ENCODE measurements at regions not wholly inside any gene's neighbourhood (a gene's known extent, or its start where the extent isn't known, plus 50 kb on each side); places are given as distances from the start of the nearest gene placed in this dataset.

DNA sequence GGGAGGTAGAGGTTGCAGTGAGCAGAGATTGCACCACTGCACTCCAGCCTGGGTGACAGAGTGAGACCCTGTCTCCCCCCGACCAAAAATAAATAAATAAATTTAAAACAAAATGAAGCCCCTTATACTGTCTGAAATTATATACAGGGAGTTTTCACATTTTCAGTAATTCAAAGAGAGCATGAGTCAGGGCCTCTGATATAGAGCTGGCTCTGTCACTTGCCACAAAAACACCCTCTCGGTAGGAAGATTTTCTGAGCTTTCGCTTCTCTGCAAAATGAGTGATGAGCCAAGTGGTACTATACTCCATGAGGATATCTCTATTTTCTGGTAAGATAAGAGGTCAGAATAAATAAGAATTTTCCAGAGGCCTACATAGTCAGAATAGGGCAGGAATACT lies 462.9 kb downstream of the COG6 start:
- DNase-seq (ENCODE audit: low read depth) = no peak

GRCh38 chr13:40119852-40120251 lies 464.4 kb downstream of the COG6 start:
- no peak for DNase-seq (ENCODE audit: low read depth)

- DNase-seq (ENCODE audit: low read depth) = no peak
These were observed 464.8 kb downstream of the COG6 start for GRCh38 chr13:40120288-40120687.

- DNase-seq (ENCODE audit: low read depth) = no peak
These were observed 465.3 kb downstream of the COG6 start for GRCh38 chr13:40120781-40121180.

DNA sequence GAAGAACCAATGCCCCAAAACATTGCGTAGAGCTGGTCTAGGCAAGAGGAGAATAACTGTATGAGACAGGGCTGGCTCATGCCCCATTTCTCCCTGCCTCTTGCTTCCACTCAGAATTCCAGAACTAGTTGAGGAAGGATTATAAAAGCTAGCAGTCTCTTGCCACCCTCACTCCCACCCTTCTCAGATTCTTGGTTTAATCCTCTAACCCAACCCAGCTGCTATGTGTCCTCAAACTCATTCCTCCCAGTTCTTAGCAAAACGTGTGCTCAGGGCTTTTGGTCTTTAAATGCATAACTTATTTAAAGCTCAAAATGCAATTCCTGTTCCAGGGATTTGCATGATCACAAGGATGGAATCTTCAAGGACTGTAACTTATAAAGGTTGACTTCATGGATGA lies 466.3 kb downstream of the COG6 start:
- no peak for DNase-seq (ENCODE audit: low read depth)

DNA sequence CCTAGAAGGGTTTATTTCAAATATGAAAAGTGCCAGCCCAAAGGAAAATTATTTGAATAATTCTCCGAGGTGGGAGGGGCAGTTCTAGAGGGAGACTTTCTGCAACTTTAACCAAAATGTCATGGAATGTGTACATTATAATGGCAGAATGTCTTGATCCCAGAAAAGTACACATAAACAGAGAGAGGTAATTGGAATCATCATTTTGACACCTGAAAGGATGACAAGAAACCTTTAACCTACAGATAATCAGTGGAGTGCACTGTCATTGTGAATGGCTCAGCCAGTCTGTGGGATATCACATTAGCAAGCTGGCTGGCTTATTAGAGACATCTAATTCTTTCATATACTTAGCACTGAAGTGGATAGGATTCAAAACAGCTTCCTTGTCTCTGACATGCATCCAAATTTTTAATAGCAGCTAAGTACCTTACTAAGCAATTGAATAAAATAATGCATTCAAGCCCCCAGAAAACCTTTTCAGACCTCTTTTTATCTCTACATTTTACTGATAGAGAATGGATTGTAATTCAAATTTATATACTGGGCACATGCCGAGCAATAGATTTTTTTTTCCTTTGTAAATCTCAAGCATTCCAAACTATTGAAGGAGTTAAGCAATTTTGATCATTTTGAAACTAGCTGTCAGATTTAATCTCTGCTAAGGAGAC lies 468.6 kb downstream of the COG6 start:
- DNase-seq (ENCODE audit: low read depth) = no peak

DNA sequence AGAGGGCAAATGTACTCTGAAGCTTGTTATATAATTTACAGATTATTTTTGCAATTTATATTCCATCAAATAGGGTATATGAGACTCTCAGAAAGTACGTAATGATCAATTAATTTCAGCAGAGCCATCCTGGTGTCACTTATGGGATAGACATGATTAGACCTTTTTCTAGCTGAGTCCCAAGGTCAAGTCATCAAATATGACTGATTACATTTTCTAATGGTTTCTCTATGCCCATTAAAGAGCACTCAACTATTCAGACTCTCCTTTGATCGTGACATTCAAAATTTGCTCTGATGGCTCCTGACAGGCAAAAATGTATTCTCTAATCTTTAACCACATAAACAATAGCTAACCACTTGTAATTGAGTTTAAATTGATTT lies 469.2 kb downstream of the COG6 start:
- no peak for DNase-seq (ENCODE audit: low read depth)

- DNase-seq (ENCODE audit: low read depth) = no peak
These were observed 469.9 kb downstream of the COG6 start for GRCh38 chr13:40125336-40125735.

DNA sequence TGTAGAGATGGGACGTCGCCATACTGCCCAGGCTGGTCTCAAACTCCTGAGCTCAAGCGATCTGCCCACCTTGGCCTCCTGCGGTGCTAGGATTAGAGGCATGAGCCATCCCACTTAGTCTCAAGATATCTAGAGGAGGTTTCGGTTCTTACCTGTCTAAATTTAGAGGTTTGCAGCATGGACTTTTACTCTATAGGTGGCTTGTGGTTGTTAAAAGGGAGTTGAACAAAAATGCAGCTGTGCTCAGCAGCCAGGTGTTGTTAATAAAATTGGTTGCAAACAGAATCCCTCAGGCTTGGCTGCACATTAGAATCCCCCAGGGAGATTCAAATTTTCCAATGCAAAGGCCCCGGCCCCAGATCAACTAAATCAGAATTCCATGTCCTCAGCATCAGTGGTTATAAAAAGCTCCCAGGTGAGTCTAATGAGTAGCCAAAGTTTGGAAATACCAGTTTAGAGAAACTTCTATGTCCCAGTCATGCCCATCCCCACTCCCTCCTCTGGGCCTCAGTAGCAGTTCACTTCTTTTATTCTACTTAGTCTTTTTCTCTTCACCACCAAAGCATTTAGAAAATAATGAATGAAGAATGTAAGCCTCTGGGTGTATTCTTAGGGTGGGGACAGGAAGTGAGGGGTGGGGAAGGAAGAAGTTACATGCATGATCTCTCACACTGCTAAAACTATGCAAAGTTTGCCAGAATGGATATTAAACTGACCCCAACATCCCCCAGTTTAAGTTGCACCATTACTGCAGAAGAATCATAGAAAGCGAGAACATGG lies 471.0 kb downstream of the COG6 start:
- no peak for DNase-seq (ENCODE audit: low read depth)

GRCh38 chr13:40127476-40127875 lies 472.0 kb downstream of the COG6 start:
- no peak for DNase-seq (ENCODE audit: low read depth)

GRCh38 chr13:40127925-40128324 lies 472.5 kb downstream of the COG6 start:
- DNase-seq (ENCODE audit: low read depth) = no peak

DNA sequence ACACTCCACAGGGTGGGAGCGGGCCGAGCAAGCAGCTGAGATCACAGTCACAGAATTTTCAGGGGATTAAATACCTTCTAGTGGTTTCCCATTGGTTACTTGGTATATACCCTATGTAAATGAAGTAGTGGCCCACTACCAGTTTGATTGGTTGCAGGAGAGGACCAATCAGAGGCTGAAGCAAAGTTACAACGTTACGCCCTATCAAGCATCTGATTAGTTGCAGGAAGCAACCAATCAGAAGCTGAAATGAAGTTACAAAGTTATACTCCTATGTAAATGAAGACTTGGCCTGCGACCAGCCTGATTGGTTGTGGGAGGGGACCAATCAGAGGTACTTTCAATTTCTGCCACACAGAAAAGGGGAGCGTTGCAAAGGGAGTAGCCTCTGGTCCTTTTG lies 474.0 kb downstream of the COG6 start:
- no peak for DNase-seq (ENCODE audit: low read depth)

- no peak for DNase-seq (ENCODE audit: low read depth)
These were observed 475.6 kb downstream of the COG6 start for GRCh38 chr13:40130871-40131636.

GRCh38 chr13:40132249-40132648 lies 476.8 kb downstream of the COG6 start:
- no peak for DNase-seq (ENCODE audit: low read depth)

GRCh38 chr13:40136896-40137295 lies 481.4 kb downstream of the COG6 start:
- DNase-seq (ENCODE audit: low read depth) = no peak

DNA sequence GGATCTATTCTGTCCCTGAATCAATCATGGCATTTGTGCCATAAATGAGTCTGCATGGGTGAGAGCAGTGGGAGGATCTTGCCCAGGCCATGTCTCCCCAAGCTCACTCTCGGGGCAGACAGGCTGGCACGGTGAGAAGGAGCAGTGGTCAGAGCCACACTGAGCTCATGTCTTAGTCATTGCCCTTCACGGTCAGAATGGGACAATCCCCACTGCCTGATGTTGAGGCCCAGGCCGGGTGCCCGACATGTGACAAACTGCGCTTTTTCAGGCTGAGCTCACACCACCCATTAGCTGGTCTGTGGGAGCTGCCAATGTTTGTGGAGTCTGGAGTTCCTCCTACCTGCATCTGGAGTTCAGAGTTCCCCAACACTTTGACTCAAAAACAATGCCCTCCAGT lies 481.9 kb downstream of the COG6 start:
- DNase-seq (ENCODE audit: low read depth) = no peak

GRCh38 chr13:40139896-40140520 lies 484.5 kb downstream of the COG6 start:
- DNase-seq (ENCODE audit: low read depth) = no peak

GRCh38 chr13:40141859-40142555 lies 486.5 kb downstream of the COG6 start:
- no peak for DNase-seq (ENCODE audit: low read depth)

DNA sequence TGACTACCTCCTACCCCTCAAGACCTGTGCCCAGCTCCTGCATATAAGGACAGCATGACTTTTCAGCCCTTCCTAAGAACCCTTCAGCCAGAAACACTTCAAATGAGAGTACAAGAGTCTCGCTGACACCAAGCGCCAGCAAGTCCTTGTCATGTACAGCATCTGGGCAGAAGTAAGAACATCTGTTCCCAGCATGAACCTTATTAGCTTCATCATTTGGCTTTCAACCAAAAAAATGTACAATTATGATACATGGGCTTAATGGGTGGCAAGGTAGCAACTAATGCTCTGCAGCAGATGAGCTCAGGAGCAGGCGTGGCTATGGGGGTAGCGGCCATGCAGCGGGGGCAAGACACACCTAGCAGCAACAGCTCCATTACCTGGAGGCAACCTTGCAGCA lies 487.6 kb downstream of the COG6 start:
- DNase-seq (ENCODE audit: low read depth) = no peak

GRCh38 chr13:40143559-40143958 lies 488.1 kb downstream of the COG6 start:
- no peak for DNase-seq (ENCODE audit: low read depth)

GRCh38 chr13:40145139-40145538 lies 489.7 kb downstream of the COG6 start:
- DNase-seq (ENCODE audit: low read depth) = no peak

GRCh38 chr13:40146063-40146462 lies 490.6 kb downstream of the COG6 start:
- DNase-seq (ENCODE audit: low read depth) = no peak
